A549 (cell line): ENCODE measurements at regions not wholly inside any gene's neighbourhood (a gene's known extent, or its start where the extent isn't known, plus 50 kb on each side); places are given as distances from the start of the nearest gene placed in this dataset.

ENCODE experiments used
- ATAC-seq, 2 experiments: fragments of 200-7000 bp in 1 of 2; fragments of >200 bp in 1 of 2; cut with Nextera tagmentation in 1 of 2; cut with Tn5 transposase in 1 of 2; 3 replicates each; pipeline versions ENCODE4 v1.8.0 to v1.9.1; 2018 to 2020; ENCODE audit warnings: mild to moderate bottlenecking in 1 of 2, moderate library complexity in 1 of 2
- CTCF ChIA-PET: fragments of 300-600 bp; sonication (Branson Sonifier 250); formaldehyde crosslinking; extraction: SDS; loops from one replicate; lab custom pipeline; 2021; ENCODE audit warnings: antibody characterized with exemption, inconsistent platforms; lab: Yijun Ruan, JAX
- POLR2A ChIA-PET: fragments of 350-600 bp; formaldehyde crosslinking; extraction: SDS; loops from one replicate; lab custom pipeline; 2021; ENCODE audit warnings: antibody characterized with exemption, inconsistent platforms; lab: Yijun Ruan, JAX
- DNase-seq, 2 experiments: peaks; one replicate each; pipeline versions ENCODE4 v3.0.0 to v3.0.0-alpha.2; 2011 to 2016; ENCODE audit warnings: low read depth in 1 of 2, low spot score in 1 of 2
- FAIRE-seq: peaks from 2 replicates; lab custom pipeline; 2011; peaks lifted over from hg19 to GRCh38; lab: Jason Lieb, UNC
- H3K27ac ChIP-seq, 2 experiments: fragments of >200 bp; sonication (Bioruptor Twin); formaldehyde crosslinking; 3 replicates each; pipeline ENCODE4 v1.5.1; 2016 to 2017
- H3K4me1 ChIP-seq: fragments of >200 bp; sonication (Bioruptor Twin); formaldehyde crosslinking; 3 replicates; pipeline ENCODE4 v1.6.1; 2016
- H3K4me2 ChIP-seq: fragments of >200 bp; sonication (Bioruptor Twin); formaldehyde crosslinking; 3 replicates; pipeline ENCODE4 v1.6.1; 2016
- H3K4me3 ChIP-seq: fragments of >200 bp; sonication (Bioruptor Twin); formaldehyde crosslinking; 3 replicates; pipeline ENCODE4 v1.5.1; 2016
- H3K9me3 ChIP-seq: fragments of >200 bp; sonication (Bioruptor Twin); formaldehyde crosslinking; 3 replicates; pipeline ENCODE4 v1.6.1; 2016
- ESRRA ChIP-seq: fragments of 150-350 bp; IDR thresholded peaks from 2 replicates; pipeline ENCODE4 v1.6.1; 2014; ENCODE audit warnings: mild to moderate bottlenecking, low read length, borderline replicate concordance
- FOSL2 ChIP-seq, 2 experiments: fragments of 450-650 bp in 1 of 2; fragments of >200 bp in 1 of 2; sonication (Bioruptor Twin) in 1 of 2; formaldehyde crosslinking; IDR thresholded peaks; 2 replicates each; pipeline versions ENCODE4 v1.5.0 to v1.6.1; 2016 to 2020; ENCODE audit warnings: mild to moderate bottlenecking in 1 of 2, moderate library complexity in 1 of 2
- GATA3 ChIP-seq: IDR thresholded peaks from 2 replicates; pipeline ENCODE4 v1.6.1; 2012; ENCODE audit warnings: borderline replicate concordance
- HOXA7 ChIP-seq: fragments of 250-450 bp; sonication (Bioruptor Pico); IDR thresholded peaks from 2 replicates; pipeline ENCODE4 v1.5.0; 2020; ENCODE audit warnings: mild to moderate bottlenecking, moderate library complexity
- HOXB13 ChIP-seq: fragments of 250-450 bp; sonication (Bioruptor Pico); IDR thresholded peaks from 2 replicates; pipeline ENCODE4 v1.5.0; 2020; ENCODE audit warnings: low read depth, mild to moderate bottlenecking, moderate library complexity
- HOXB5 ChIP-seq: fragments of 250-450 bp; sonication (Bioruptor Pico); IDR thresholded peaks from 2 replicates; pipeline ENCODE4 v1.5.0; 2020; ENCODE audit warnings: mild to moderate bottlenecking, moderate library complexity
- JUN ChIP-seq, 2 experiments: fragments of >200 bp; sonication (Bioruptor Twin); formaldehyde crosslinking; IDR thresholded peaks; 2 replicates in 1 of 2; 3 replicates in 1 of 2; pipeline ENCODE4 v1.6.1; 2016 to 2017
- MYC ChIP-seq: IDR thresholded peaks from 2 replicates; pipeline ENCODE4 v1.6.1; 2012; ENCODE audit warnings: mild to moderate bottlenecking, inconsistent platforms, low read length, improper control_type of control experiment, borderline replicate concordance
- NFE2L2 ChIP-seq: fragments of 150-350 bp; conservative IDR thresholded peaks from 2 replicates; pipeline ENCODE4 v1.6.1; 2014; ENCODE audit warnings: low read length
- POLR2AphosphoS2 ChIP-seq: conservative IDR thresholded peaks from 2 replicates; pipeline ENCODE4 v1.6.1; 2012; ENCODE audit warnings: low read length, improper control_type of control experiment, inconsistent platforms
- RAD21 ChIP-seq, 2 experiments: fragments of >200 bp in 1 of 2; sonication (Bioruptor Twin) in 1 of 2; formaldehyde crosslinking in 1 of 2; IDR thresholded peaks in 1 of 2; conservative IDR thresholded peaks in 1 of 2; 2 replicates in 1 of 2; 3 replicates in 1 of 2; pipeline ENCODE4 v1.6.1; 2012 to 2018; ENCODE audit warnings: inconsistent platforms in 1 of 2
- RCOR1 ChIP-seq: fragments of 150-350 bp; IDR thresholded peaks from 2 replicates; pipeline ENCODE4 v1.6.1; 2014; ENCODE audit warnings: antibody characterized with exemption, low read length, low read depth
- SMC3 ChIP-seq: fragments of >200 bp; sonication (Bioruptor Twin); formaldehyde crosslinking; IDR thresholded peaks from 3 replicates; pipeline ENCODE4 v1.6.1; 2018; ENCODE audit warnings: inconsistent platforms
- SREBF2 ChIP-seq: fragments of 450-650 bp; IDR thresholded peaks from 2 replicates; pipeline ENCODE4 v1.6.1; 2014; ENCODE audit warnings: mild to moderate bottlenecking, moderate library complexity
- TFCP2L1 ChIP-seq: fragments of 250-450 bp; sonication (Bioruptor Pico); IDR thresholded peaks from 2 replicates; pipeline ENCODE4 v1.5.0; 2021; ENCODE audit warnings: mild to moderate bottlenecking
- TP53 ChIP-seq: fragments of 250-450 bp; sonication (Bioruptor Pico); IDR thresholded peaks from 2 replicates; pipeline ENCODE4 v1.5.0; 2021; ENCODE audit warnings: mild to moderate bottlenecking, moderate library complexity
- ZC3H11A ChIP-seq: fragments of 450-650 bp; IDR thresholded peaks from 2 replicates; pipeline ENCODE4 v1.6.1; 2014; ENCODE audit warnings: antibody characterized with exemption, mild to moderate bottlenecking
- WGBS: methylation state at CpG from one replicate; pipeline ENCODE4 v1.1.6; 2017; ENCODE audit errors: missing lambda C conversion rate; 5-methylcytosine and 5-hydroxymethylcytosine counted together

DNA sequence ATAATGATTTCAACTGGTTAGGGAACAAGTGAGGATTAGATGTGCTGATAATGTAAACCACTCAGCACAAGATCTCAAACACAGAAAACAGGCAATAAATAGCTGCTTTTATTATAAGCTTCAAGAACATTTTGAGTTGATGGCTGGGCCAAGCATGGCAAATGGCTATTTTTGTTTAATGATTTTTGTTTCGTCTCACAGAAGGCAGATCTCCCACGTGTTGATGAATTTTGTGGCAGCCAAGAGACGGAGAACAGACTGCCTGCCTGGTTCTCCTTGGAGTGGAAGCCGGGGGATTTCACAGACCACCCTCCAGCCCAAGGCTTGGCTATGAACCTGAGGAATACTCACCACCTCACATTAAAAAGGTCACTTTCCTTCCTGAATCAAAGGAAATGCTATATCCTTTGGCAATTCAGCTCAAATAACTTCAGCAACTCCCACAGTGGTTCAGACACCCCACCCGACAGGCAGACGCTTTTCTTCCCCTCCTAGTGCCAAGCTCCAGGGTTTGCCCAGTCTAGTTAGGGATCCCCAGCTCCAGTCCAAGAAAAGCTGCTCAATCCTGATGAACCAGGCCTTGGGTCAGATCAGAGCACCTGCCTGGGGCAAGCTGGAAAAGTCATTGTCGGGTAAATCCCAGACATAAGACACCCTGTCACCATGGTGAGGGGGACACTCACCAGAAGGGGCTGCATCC is 593.5 kb downstream of the TOX3 start:
- CTCF ChIA-PET: interaction anchor here (0.6 to 1.4 kb wide), 3 partner anchors 13 to 1147 kb away, joined by 3 read pairs; no protein-coding TSS in a partner anchor
- DNase-seq (no peak), FAIRE-seq (no peak), ATAC-seq (no peak)
- POLR2A ChIA-PET: no interaction called here
- Histone ChIP-seq H3K9me3 (no peaks in the 10 kb centered on the region), H3K4me3 (no peak overlapping the region), H3K27ac (no peak overlapping the region), H3K4me2 (no peak overlapping the region), H3K4me1 (no peaks in the 10 kb centered on the region)
- no peak for TF ChIP-seq HOXB5 (CRISPR knock-in tag)
- WGBS: 16% methylated on average over 6 of the region's 7 CpGs

DNA sequence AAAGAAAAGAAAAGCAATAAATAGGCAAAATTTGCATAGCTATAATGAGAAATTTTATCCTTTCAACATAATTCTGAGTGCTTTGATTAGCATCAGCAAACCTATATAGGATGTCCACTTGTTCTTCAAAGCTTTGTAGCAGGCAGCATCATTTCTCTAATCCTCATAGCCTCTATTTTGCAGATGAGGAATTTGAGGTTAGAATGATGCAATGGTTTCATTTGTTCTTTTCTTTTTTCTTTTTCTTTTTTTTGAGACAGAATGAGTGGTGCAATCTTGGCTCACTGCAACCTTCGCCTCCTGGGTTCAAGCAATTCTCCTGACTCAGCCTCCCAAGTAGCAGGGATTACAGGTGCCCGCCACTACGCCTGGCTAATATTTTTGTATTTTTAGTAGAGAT is 594.4 kb downstream of the TOX3 start:
- Histone ChIP-seq H3K9me3 (no peaks in the 10 kb centered on the region), H3K4me2 (no peak overlapping the region), H3K4me3 (no peak overlapping the region), H3K27ac (no peak overlapping the region), H3K4me1 (no peaks in the 10 kb centered on the region)
- CTCF ChIA-PET: no interaction called here
- 27% methylated on average over 3 of the region's 3 CpGs for WGBS
- DNase-seq (no peak), FAIRE-seq (no peak), ATAC-seq (no peak)
- POLR2A ChIA-PET: no interaction called here
- TF ChIP-seq MYC (no peak), NFE2L2 (no peak), TP53 (CRISPR knock-in tag) (no peak), JUN (IDR thresholded peaks at IDR 0.05) (no peak), HOXA7 (CRISPR knock-in tag) (no peak), POLR2AphosphoS2 (no peak)

DNA sequence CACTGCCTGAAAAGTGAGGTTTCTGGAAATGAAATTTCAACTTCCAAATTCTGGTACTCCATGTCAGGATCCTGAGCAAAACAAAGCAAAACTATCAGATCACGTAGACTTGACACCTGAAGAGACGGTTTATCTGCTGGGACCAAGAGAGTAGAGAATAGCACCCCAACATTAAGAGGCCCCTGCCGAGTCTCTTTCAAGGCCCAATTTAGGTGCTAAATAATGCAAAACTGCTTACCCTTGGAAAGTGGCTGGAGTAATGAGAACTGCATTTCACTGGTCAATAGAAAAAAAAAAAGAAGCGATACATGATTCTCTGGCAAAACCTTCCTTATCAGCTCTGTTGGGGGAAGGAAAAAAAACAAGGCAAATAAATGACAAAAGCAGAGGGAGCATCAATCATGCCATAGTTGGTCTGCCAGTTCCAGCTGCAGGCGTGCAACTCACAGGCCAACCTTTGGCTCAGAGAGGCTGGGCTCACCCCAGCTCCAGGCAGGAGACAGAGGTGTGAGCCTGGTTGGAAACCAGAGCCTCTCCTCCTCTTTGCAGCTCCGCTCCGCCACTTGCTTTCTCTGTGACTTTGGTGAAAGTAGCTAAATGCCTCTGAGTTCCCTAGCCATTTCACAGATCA is 595.2 kb downstream of the TOX3 start:
- Histone ChIP-seq H3K4me3 (no peak overlapping the region), H3K27ac (no peak overlapping the region), H3K4me2 (no peak overlapping the region), H3K4me1 (no peaks in the 10 kb centered on the region), H3K9me3 (no peaks in the 10 kb centered on the region)
- no peak for ATAC-seq
- no peak for FAIRE-seq
- ChIA-PET POLR2A (no interaction called here), CTCF (interaction anchor here (1.1 kb wide), 1 partner anchor 9 kb away, joined by 3 read pairs; no protein-coding TSS in a partner anchor)
- no peak for TF ChIP-seq HOXB13 (CRISPR knock-in tag)
- no peak for TF ChIP-seq JUN (IDR thresholded peaks at IDR 0.05)
- no peak for TF ChIP-seq TFCP2L1 (CRISPR knock-in tag)
- TF ChIP-seq ESRRA: no peak
- no peak for TF ChIP-seq SMC3
- no peak for DNase-seq
- whole genome bisulfite sequencing: 23% methylated on average over 7 of the region's 7 CpGs

DNA sequence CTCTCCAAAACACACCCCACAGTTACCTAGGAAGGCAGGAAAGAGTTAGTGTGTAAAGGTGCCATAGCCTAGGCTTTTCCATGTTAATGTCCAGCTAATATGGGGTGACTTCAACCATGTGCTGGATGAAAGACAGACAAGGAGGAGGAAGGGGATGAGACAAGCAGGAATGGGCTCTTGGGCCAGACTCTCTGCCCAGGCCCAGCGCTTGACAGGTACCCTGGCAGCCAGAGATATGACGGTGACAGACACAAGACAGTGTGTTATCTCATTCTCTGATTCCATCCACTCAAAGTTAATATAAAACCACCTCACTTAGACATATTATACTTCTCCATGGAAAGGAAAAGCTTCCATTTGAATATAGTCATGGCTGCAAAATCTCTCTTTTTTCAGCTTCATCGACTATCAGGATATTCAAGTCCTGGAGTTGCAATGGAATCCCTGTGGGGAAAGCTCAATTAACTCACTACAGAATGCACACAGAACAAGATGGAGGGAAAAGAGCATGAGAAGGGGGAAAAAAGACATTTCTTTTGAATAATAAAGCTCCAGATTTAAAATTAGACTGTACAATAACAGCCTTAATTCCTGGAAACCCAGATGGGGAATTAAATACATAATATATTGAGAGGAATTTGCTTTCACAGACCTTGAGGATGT is 596.7 kb downstream of the TOX3 start:
- Histone ChIP-seq H3K4me1 (no peaks in the 10 kb centered on the region), H3K4me3 (no peak overlapping the region), H3K4me2 (no peak overlapping the region), H3K9me3 (no peaks in the 10 kb centered on the region), H3K27ac (no peak overlapping the region)
- ChIA-PET POLR2A (no interaction called here), CTCF (interaction anchor here (0.6 to 1.2 kb wide), 3 partner anchors 16 to 1193 kb away, joined by 3 to 5 read pairs (median 3); no protein-coding TSS in a partner anchor)
- no peak for TF ChIP-seq GATA3
- no peak for TF ChIP-seq RCOR1
- no peak for TF ChIP-seq SREBF2
- TF ChIP-seq FOSL2 (IDR thresholded peaks at IDR 0.05): no peak
- no peak for TF ChIP-seq FOSL2 (CRISPR knock-in tag; IDR thresholded peaks at IDR 0.05)
- no peak for TF ChIP-seq RAD21 (conservative IDR thresholded peaks at IDR 0.05 in 1 of 2, IDR thresholded peaks at IDR 0.05 in 1 of 2)
- TF ChIP-seq ZC3H11A: no peak
- FAIRE-seq: no peak
- no peak for DNase-seq
- ATAC-seq: no peak
- 10% methylated on average over 3 of the region's 3 CpGs for WGBS
